Activated naive CD4-positive, alpha-beta T cell treated with anti-CD3 and anti-CD28 coated beads for 36 hours (primary cell): ENCODE measurements at regions not wholly inside any gene's neighbourhood (a gene's known extent, or its start where the extent isn't known, plus 50 kb on each side); places are given as distances from the start of the nearest gene placed in this dataset.

Experiments used
- CTCF ChIA-PET: fragments of 350-600 bp; sonication (Branson Sonifier 250); formaldehyde crosslinking; loops from one replicate; lab custom pipeline; 2021; ENCODE audit warnings: antibody characterized with exemption; lab: Charles Lee
- DNase-seq: peaks from one replicate; pipeline ENCODE4 v3.0.0-alpha.2; 2020
- H3K27ac Mint-ChIP-seq: one replicate; pipeline ENCODE4 v1.8.0; 2021; ENCODE audit warnings: mild to moderate bottlenecking, mixed read lengths
- H3K27me3 Mint-ChIP-seq: one replicate; pipeline ENCODE4 v1.8.0; 2021; ENCODE audit warnings: low read depth, mixed read lengths
- H3K36me3 Mint-ChIP-seq: one replicate; pipeline ENCODE4 v1.8.0; 2021; ENCODE audit warnings: low read depth, mixed read lengths
- H3K4me1 Mint-ChIP-seq: one replicate; pipeline ENCODE4 v1.8.0; 2021; ENCODE audit warnings: low read depth, mixed read lengths
- H3K4me3 Mint-ChIP-seq: one replicate; pipeline ENCODE4 v1.8.0; 2021; ENCODE audit warnings: mild to moderate bottlenecking, moderate library complexity, mixed read lengths
- H3K9me3 Mint-ChIP-seq: one replicate; pipeline ENCODE4 v1.8.0; 2021; ENCODE audit warnings: mixed read lengths
- intact Hi-C: fragments of 100-400 bp; cut with micrococcal nuclease; formaldehyde crosslinking; loops from one replicate; pipeline ENCODE4 v1.15.1; 2023

GRCh38 chr17:13372432-13372831 is 229.3 kb downstream of the HS3ST3A1 start:
- Mint-ChIP-seq H3K4me1 (no peaks in the 10 kb centered on the region), H3K27me3 (peaks cover 5% of the 10 kb centered on the region), H3K36me3 (no peaks in the 10 kb centered on the region), H3K9me3 (no peaks in the 10 kb centered on the region), H3K4me3 (no peak overlapping the region), H3K27ac (no peak overlapping the region)
- intact Hi-C loops, result no loop called here
- DNase-seq, result no peak
- CTCF ChIA-PET, result no interaction called here

GRCh38 chr17:13367154-13367553 is 234.6 kb downstream of the HS3ST3A1 start:
- Mint-ChIP-seq H3K9me3 (no peaks in the 10 kb centered on the region), H3K36me3 (no peaks in the 10 kb centered on the region), H3K4me1 (no peaks in the 10 kb centered on the region), H3K27ac (no peak overlapping the region), H3K27me3 (peaks cover 4% of the 10 kb centered on the region), H3K4me3 (no peak overlapping the region)
- no peak for DNase-seq
- intact Hi-C loops, result no loop called here
- CTCF ChIA-PET, result no interaction called here

DNA sequence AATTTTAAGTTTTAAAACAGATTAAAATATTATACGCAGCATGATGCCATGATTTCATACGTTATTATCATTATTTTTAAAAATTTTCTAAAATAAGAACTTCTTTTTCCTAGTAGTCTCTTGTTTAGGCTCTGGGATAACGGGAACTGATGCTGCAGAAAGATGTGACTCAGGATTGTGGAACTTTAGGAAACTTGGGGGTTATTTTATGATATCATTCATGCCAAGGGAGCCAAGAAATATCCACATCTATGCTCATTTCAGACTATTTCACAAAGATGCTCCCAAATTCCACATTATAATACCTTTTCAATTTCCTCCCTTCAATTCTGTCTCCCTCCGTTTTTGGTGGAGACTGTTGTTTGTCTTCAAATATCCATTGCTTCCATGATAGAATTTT is 236.4 kb downstream of the HS3ST3A1 start:
- Mint-ChIP-seq H3K27ac (no peak overlapping the region), H3K36me3 (no peaks in the 10 kb centered on the region), H3K9me3 (no peaks in the 10 kb centered on the region), H3K4me3 (no peak overlapping the region), H3K4me1 (no peaks in the 10 kb centered on the region), H3K27me3 (no peaks in the 10 kb centered on the region)
- CTCF ChIA-PET, result no interaction called here
- DNase-seq, result no peak
- intact Hi-C loops, result no loop called here

GRCh38 chr17:13363771-13364170 is 238.0 kb downstream of the HS3ST3A1 start:
- intact Hi-C loops, result no loop called here
- CTCF ChIA-PET, result interaction anchor here (0.7 kb wide), 1 partner anchor 796 kb away, joined by 4 read pairs; no protein-coding TSS in a partner anchor
- Mint-ChIP-seq H3K9me3 (no peaks in the 10 kb centered on the region), H3K27ac (no peak overlapping the region), H3K4me3 (no peak overlapping the region), H3K36me3 (no peaks in the 10 kb centered on the region), H3K27me3 (no peaks in the 10 kb centered on the region), H3K4me1 (no peaks in the 10 kb centered on the region)
- no peak for DNase-seq

- no peak for DNase-seq
- intact Hi-C loops, result no loop called here
- Mint-ChIP-seq H3K9me3 (no peaks in the 10 kb centered on the region), H3K4me3 (no peak overlapping the region), H3K27me3 (peaks cover 3% of the 10 kb centered on the region), H3K4me1 (no peaks in the 10 kb centered on the region), H3K27ac (no peak overlapping the region), H3K36me3 (no peaks in the 10 kb centered on the region)
- CTCF ChIA-PET, result no interaction called here
These were observed 239.2 kb downstream of the HS3ST3A1 start for GRCh38 chr17:13362341-13363122.

DNA sequence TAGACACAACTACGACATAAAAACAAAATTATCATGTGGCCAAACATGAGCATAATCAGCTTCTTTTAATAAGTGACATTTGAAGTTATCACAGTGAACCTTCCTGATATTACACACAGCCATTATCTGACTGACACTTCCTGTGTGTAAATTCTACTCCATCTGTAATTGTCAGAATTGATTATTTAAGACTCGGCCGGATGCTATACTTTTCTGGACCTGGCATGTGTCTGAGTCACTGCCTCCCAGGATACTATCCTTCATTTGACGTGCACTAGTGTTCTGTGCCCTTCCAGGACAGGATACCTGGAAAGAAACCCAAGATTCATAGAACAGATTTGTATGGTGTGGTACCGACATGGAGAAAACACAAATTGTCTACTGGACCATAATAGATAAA is 242.0 kb downstream of the HS3ST3A1 start:
- Mint-ChIP-seq H3K27ac (no peak overlapping the region), H3K4me3 (no peak overlapping the region), H3K27me3 (peaks cover 3% of the 10 kb centered on the region), H3K4me1 (no peaks in the 10 kb centered on the region), H3K9me3 (no peaks in the 10 kb centered on the region), H3K36me3 (no peaks in the 10 kb centered on the region)
- intact Hi-C loops, result no loop called here
- DNase-seq, result no peak
- CTCF ChIA-PET, result interaction anchor here (0.6 to 0.7 kb wide), 3 partner anchors 237 to 1183 kb away, joined by 3 read pairs; no protein-coding TSS in a partner anchor

GRCh38 chr17:13355054-13355453 is 246.7 kb downstream of the HS3ST3A1 start:
- no peaks in the 10 kb centered on the region for H3K36me3 Mint-ChIP-seq
- H3K27ac Mint-ChIP-seq, result no peak overlapping the region
- peaks cover 3% of the 10 kb centered on the region for H3K27me3 Mint-ChIP-seq
- intact Hi-C loops, result no loop called here
- no peaks in the 10 kb centered on the region for H3K9me3 Mint-ChIP-seq
- CTCF ChIA-PET, result no interaction called here
- no peak for DNase-seq
- no peak overlapping the region for H3K4me3 Mint-ChIP-seq
- H3K4me1 Mint-ChIP-seq, result no peaks in the 10 kb centered on the region

DNA sequence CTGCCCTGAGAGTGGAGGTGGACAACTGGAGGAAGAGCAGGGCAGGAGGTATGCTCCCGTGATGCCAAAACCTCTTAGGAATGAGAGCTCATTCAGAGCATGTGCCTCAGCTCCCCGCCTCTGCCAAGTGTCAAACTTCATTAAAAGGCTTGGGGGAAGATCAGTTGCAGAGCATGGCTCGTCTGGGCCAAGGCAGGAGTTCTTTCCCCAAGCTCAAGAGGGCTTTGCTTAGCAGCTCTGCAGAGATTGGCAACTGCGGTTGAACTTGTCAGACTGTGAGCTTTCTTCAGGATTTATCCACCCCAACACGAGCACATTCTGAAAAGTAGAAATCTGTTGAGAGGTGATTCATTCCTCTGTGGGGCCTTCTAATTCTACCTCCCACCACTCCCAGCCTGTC is 248.1 kb downstream of the HS3ST3A1 start:
- intact Hi-C loops, result no loop called here
- H3K9me3 Mint-ChIP-seq, result no peaks in the 10 kb centered on the region
- CTCF ChIA-PET, result no interaction called here
- no peak overlapping the region for H3K27ac Mint-ChIP-seq
- no peak overlapping the region for H3K4me3 Mint-ChIP-seq
- H3K36me3 Mint-ChIP-seq, result no peaks in the 10 kb centered on the region
- peaks cover 6% of the 10 kb centered on the region for H3K27me3 Mint-ChIP-seq
- no peaks in the 10 kb centered on the region for H3K4me1 Mint-ChIP-seq
- DNase-seq, result no peak

DNA sequence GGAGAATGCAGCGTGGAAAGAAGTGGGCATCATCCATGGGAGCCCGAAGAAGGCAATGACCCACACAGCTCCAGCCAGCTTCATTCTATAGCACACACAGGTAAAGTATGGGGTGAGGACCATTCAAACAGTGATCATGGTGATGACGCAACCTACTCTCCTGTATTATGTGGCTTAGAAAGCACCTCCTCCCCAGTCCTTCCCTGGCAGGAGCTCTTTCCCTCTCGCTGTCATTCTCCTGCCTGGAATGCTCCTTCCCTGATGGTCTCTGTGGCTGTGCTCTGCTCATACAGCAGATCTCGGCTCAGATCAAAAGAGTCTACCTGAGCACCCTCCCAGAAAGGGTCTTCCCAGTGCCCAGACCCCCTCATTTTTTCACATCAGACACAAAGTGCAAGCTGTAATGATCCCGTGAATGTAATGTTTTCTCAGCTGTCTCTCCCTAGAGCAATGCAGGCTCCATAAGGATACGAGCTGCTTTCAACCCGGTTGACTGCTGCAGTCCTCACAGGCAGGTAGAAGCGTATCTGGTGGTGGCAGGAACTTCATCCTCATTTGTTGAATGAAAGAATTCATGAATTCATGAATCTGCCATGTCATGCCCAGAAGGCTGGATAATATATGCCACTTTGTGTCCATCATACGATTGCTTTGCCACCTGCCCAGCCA is 248.8 kb downstream of the HS3ST3A1 start:
- H3K9me3 Mint-ChIP-seq, result no peaks in the 10 kb centered on the region
- H3K4me1 Mint-ChIP-seq, result peaks cover under 1% of the 10 kb centered on the region
- DNase-seq, result no peak
- CTCF ChIA-PET, result no interaction called here
- H3K36me3 Mint-ChIP-seq, result no peaks in the 10 kb centered on the region
- no peak overlapping the region for H3K4me3 Mint-ChIP-seq
- H3K27me3 Mint-ChIP-seq, result peaks cover 2% of the 10 kb centered on the region
- H3K27ac Mint-ChIP-seq, result no peak overlapping the region
- intact Hi-C loops, result no loop called here

DNA sequence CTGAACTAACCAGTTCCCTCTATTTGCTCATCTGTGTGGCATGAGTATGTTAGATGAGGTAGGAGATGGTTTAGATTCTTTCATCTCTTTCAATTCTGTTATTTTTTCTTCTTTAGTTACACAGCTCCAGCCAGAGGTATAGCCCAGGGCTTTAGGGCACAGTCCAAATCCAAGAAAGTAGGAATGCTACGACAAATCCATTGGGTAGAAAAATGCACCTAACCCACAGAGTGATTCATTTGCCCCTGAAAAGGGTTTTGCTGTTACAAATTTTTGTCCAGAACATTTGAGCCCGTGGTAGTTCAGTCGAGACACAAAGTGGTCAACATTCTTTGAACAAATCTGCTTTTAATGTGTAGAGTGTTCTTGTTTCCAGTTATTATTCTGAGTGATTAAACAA is 250.7 kb downstream of the HS3ST3A1 start:
- no peak overlapping the region for H3K27ac Mint-ChIP-seq
- intact Hi-C loops, result no loop called here
- CTCF ChIA-PET, result no interaction called here
- peaks cover 17% of the 10 kb centered on the region for H3K4me1 Mint-ChIP-seq
- no peak for DNase-seq
- peaks cover 2% of the 10 kb centered on the region for H3K27me3 Mint-ChIP-seq
- no peaks in the 10 kb centered on the region for H3K36me3 Mint-ChIP-seq
- H3K4me3 Mint-ChIP-seq, result no peak overlapping the region
- H3K9me3 Mint-ChIP-seq, result peaks cover 2% of the 10 kb centered on the region

DNA sequence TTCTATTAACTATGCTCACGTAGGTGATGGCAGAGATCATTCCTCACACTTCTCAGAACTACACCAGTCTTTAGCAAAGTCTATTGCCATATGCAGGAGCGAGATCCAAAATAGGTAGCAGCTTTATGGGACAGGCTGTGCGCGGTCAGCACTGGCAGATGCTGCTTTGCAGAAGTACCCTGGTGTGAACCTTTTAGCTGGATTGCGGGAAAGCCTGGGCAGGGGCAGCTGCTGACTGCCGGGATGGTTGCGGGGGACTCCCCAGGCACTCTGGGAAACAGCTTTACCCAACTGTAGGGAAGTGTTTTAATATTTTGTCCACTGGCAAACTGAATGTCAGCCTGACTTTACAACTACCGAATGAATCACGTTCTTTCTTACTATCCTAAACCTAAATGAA is 251.3 kb downstream of the HS3ST3A1 start:
- intact Hi-C loops, result no loop called here
- Mint-ChIP-seq H3K27ac (no peak overlapping the region), H3K27me3 (peaks cover 2% of the 10 kb centered on the region), H3K9me3 (peaks cover 2% of the 10 kb centered on the region), H3K4me1 (peaks cover 17% of the 10 kb centered on the region), H3K4me3 (no peak overlapping the region), H3K36me3 (no peaks in the 10 kb centered on the region)
- no peak for DNase-seq
- CTCF ChIA-PET, result no interaction called here

GRCh38 chr17:13346996-13347762 is 254.6 kb downstream of the HS3ST3A1 start:
- peak; percentile 29 for DNase-seq

More at GRCh38 chr17:13346996-13347762, 254.6 kb downstream of the HS3ST3A1 start:
- H3K4me1 Mint-ChIP-seq, result peaks cover 17% of the 10 kb centered on the region
- H3K27me3 Mint-ChIP-seq, result peaks cover 2% of the 10 kb centered on the region
- no peaks in the 10 kb centered on the region for H3K36me3 Mint-ChIP-seq
- no peak overlapping the region for H3K27ac Mint-ChIP-seq
- H3K9me3 Mint-ChIP-seq, result peaks cover 2% of the 10 kb centered on the region
- intact Hi-C loops, result no loop called here
- no peak overlapping the region for H3K4me3 Mint-ChIP-seq
- CTCF ChIA-PET, result interaction anchor here (1.2 kb wide), 1 partner anchor 10 kb away, joined by 5 read pairs; no protein-coding TSS in a partner anchor
